Uterus (tissue), 3 donors: ENCODE measurements at regions not wholly inside any gene's neighbourhood (a gene's known extent, or its start where the extent isn't known, plus 50 kb on each side); places are given as distances from the start of the nearest gene placed in this dataset.

Experiments
- DNase-seq, 2 donors: peaks; one replicate each; pipeline ENCODE4 v3.0.0-alpha.2; 2019 to 2020
- H3K27ac ChIP-seq, 2 donors: fragments of 200-600 bp; sonication (generic); 1 replicate in 1 of 2; 2 replicates in 1 of 2; pipeline ENCODE4 v1.5.1; 2016 to 2018
- H3K27me3 ChIP-seq, 2 donors: fragments of 200-600 bp; sonication (generic); one replicate each; pipeline ENCODE4 v1.5.1; 2018 to 2019; ENCODE audit warnings: control low read depth in 1 of 2
- H3K36me3 ChIP-seq, 2 donors: fragments of 200-600 bp; sonication (generic); one replicate each; pipeline ENCODE4 v1.5.1; 2019; ENCODE audit warnings: control low read depth in 1 of 2
- H3K4me1 ChIP-seq, 2 donors: fragments of 200-600 bp; sonication (generic); one replicate each; pipeline ENCODE4 v1.5.1; 2018 to 2019; ENCODE audit warnings: control low read depth in 1 of 2
- H3K4me3 ChIP-seq, 2 donors: fragments of 200-600 bp; sonication (generic); 1 replicate in 1 of 2; 2 replicates in 1 of 2; pipeline ENCODE4 v1.5.1; 2018 to 2019; ENCODE audit warnings: mild to moderate bottlenecking in 1 of 2
- H3K9me3 ChIP-seq, 2 donors: fragments of 200-600 bp; sonication (generic); one replicate each; pipeline ENCODE4 v1.5.1; 2019; ENCODE audit warnings: control low read depth in 1 of 2
- POLR2A ChIP-seq, 2 donors: fragments of 450-650 bp; IDR thresholded peaks; one replicate each; pipeline ENCODE4 v1.6.1; 2016; ENCODE audit warnings: antibody characterized with exemption in 2 of 2, mild to moderate bottlenecking in 1 of 2, moderate library complexity in 1 of 2
- intact Hi-C: fragments of 100-400 bp; cut with DNase I; formaldehyde crosslinking; loops from one replicate; pipeline ENCODE4 v1.15.1; 2023; ENCODE audit warnings: low total_unique reads
- TF ChIP-seq, protein P1 (sequence below), 4 experiments: fragments of 200-600 bp in 2 of 4; fragments of 450-650 bp in 2 of 4; sonication (generic) in 2 of 4; IDR thresholded peaks; one replicate each; pipeline ENCODE4 v1.5.1; 2016 to 2019; ENCODE audit warnings: antibody characterized with exemption in 4 of 4, mild to moderate bottlenecking in 2 of 4, moderate library complexity in 1 of 4
- donor health status: DM: yes; HTN: yes; CAD: no.

GRCh38 chr5:118556792-118557191, 431.6 kb downstream of the DTWD2 start:
- Histone ChIP-seq H3K27ac (no peak overlapping the region), H3K27me3 (no peaks in the 10 kb centered on the region), H3K9me3 (no peaks in the 10 kb centered on the region), H3K4me1 (no peaks in the 10 kb centered on the region), H3K4me3 (no peak overlapping the region), H3K36me3 (no peaks in the 10 kb centered on the region)
- TF ChIP-seq POLR2A (IDR thresholded peaks at IDR 0.05), result no peak
- TF ChIP-seq, protein P1, sequence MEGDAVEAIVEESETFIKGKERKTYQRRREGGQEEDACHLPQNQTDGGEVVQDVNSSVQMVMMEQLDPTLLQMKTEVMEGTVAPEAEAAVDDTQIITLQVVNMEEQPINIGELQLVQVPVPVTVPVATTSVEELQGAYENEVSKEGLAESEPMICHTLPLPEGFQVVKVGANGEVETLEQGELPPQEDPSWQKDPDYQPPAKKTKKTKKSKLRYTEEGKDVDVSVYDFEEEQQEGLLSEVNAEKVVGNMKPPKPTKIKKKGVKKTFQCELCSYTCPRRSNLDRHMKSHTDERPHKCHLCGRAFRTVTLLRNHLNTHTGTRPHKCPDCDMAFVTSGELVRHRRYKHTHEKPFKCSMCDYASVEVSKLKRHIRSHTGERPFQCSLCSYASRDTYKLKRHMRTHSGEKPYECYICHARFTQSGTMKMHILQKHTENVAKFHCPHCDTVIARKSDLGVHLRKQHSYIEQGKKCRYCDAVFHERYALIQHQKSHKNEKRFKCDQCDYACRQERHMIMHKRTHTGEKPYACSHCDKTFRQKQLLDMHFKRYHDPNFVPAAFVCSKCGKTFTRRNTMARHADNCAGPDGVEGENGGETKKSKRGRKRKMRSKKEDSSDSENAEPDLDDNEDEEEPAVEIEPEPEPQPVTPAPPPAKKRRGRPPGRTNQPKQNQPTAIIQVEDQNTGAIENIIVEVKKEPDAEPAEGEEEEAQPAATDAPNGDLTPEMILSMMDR (IDR thresholded peaks at IDR 0.05), result no peak
- no peak for DNase-seq
- intact Hi-C loops, result no loop called here

- Histone ChIP-seq H3K27ac (no peak overlapping the region), H3K27me3 (no peaks in the 10 kb centered on the region), H3K9me3 (no peaks in the 10 kb centered on the region), H3K4me3 (no peak overlapping the region), H3K36me3 (no peaks in the 10 kb centered on the region), H3K4me1 (no peaks in the 10 kb centered on the region)
- TF ChIP-seq, protein P1 (IDR thresholded peaks at IDR 0.05), result no peak
- TF ChIP-seq POLR2A (IDR thresholded peaks at IDR 0.05), result no peak
- intact Hi-C loops, result no loop called here
- no peak for DNase-seq
Measured at GRCh38 chr5:118555727-118556126, 432.6 kb downstream of the DTWD2 start.

DNA sequence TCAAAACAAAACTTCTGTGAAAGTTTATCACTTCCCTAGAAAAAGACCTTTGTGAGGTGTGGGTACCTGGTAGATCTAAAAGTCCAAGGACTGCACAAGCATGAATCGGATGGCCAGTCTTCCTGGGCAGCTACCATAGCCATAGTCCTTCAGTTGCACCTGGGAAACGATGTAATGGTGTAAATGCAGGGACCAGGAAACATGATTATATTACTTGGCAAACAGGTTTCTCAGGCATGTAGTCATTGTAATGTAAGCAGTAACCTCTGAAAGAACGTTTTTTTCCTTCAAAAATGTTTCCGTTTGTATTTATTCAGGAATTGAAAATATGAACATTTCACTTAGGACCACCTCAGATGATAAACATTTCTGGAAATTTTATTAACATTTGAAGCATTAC, 433.4 kb downstream of the DTWD2 start:
- H3K36me3 ChIP-seq, result no peaks in the 10 kb centered on the region
- no peaks in the 10 kb centered on the region for H3K27me3 ChIP-seq
- TF ChIP-seq, protein P1 (IDR thresholded peaks at IDR 0.05), result no peak
- TF ChIP-seq POLR2A (IDR thresholded peaks at IDR 0.05), result no peak
- no peak for DNase-seq
- H3K4me3 ChIP-seq, result no peak overlapping the region
- intact Hi-C loops, result no loop called here
- no peak overlapping the region for H3K27ac ChIP-seq
- no peaks in the 10 kb centered on the region for H3K4me1 ChIP-seq
- no peaks in the 10 kb centered on the region for H3K9me3 ChIP-seq

DNA sequence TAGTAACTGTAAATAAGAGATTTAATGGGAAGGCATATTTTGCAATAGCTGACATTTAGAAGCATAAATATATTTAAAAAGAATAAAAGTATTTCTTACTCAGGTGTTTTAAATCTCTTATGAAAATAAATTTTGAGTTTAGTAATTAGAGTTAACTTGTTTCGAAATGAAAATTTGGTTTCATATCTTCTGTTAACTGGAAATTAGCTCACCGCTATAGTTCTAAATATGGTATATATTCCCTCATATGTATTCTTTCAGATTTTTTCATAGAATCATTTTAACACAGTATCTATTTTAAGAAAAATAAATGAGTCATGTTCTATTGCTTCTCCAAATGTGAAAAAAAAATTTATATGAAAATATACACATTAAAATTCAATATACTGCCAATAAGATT, 434.1 kb downstream of the DTWD2 start:
- TF ChIP-seq POLR2A (IDR thresholded peaks at IDR 0.05), result no peak
- TF ChIP-seq, protein P1 (IDR thresholded peaks at IDR 0.05), result no peak
- no peaks in the 10 kb centered on the region for H3K9me3 ChIP-seq
- no peaks in the 10 kb centered on the region for H3K27me3 ChIP-seq
- no peak overlapping the region for H3K4me3 ChIP-seq
- no peak for DNase-seq
- no peaks in the 10 kb centered on the region for H3K36me3 ChIP-seq
- no peak overlapping the region for H3K27ac ChIP-seq
- no peaks in the 10 kb centered on the region for H3K4me1 ChIP-seq
- intact Hi-C loops, result no loop called here

GRCh38 chr5:118553662-118554061, 434.7 kb downstream of the DTWD2 start:
- no peaks in the 10 kb centered on the region for H3K4me1 ChIP-seq
- DNase-seq, result no peak

More at GRCh38 chr5:118553662-118554061, 434.7 kb downstream of the DTWD2 start:
- no peak overlapping the region for H3K27ac ChIP-seq
- no peak overlapping the region for H3K4me3 ChIP-seq
- H3K27me3 ChIP-seq, result no peaks in the 10 kb centered on the region
- TF ChIP-seq POLR2A (IDR thresholded peaks at IDR 0.05), result no peak
- TF ChIP-seq, protein P1 (IDR thresholded peaks at IDR 0.05), result no peak
- intact Hi-C loops, result no loop called here
- no peaks in the 10 kb centered on the region for H3K9me3 ChIP-seq
- H3K36me3 ChIP-seq, result no peaks in the 10 kb centered on the region
